Panc1 (cell line): ENCODE measurements at regions not wholly inside any gene's neighbourhood (a gene's known extent, or its start where the extent isn't known, plus 50 kb on each side); places are given as distances from the start of the nearest gene placed in this dataset.

ENCODE experiments used
- POLR2AphosphoS5 ChIP-seq: IDR thresholded peaks from 2 replicates; pipeline ENCODE4 v1.6.1; 2012; ENCODE audit warnings: mild to moderate bottlenecking, low read depth, low read length, moderate library complexity
- TF ChIP-seq, protein P1 (sequence below): fragments of 450-650 bp; IDR thresholded peaks from 2 replicates; pipeline ENCODE4 v1.5.1; 2017; ENCODE audit warnings: mild to moderate bottlenecking
- TF ChIP-seq, protein P2 (sequence below), 2 experiments: IDR thresholded peaks; 2 replicates each; pipeline ENCODE4 v1.6.1; 2011 to 2012; ENCODE audit warnings: low read depth in 2 of 2, control low read depth in 1 of 2, low read length in 1 of 2, mild to moderate bottlenecking in 1 of 2, moderate library complexity in 1 of 2; ENCODE audit not compliant: insufficient read depth in 1 of 2

DNA sequence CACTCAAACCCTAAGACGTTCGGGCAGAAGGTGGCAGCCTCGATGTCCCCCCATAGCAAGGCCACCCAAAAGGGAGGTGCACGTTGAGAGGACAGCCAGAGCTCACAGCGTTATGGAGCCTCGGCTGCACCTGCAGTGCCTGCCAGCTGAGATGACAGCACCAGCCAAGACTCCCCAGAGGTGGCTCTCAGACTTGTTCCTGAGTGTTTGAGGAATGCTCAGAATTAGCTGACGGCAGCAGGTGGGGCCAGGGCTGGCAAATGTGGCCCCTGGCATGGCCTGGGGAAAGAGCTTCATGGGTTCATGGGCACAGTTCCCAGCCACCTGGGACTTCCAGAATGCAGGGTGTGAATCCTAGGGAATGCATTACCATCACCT, 177.8 kb downstream of the KLF13 start:
- TF ChIP-seq, protein P1, sequence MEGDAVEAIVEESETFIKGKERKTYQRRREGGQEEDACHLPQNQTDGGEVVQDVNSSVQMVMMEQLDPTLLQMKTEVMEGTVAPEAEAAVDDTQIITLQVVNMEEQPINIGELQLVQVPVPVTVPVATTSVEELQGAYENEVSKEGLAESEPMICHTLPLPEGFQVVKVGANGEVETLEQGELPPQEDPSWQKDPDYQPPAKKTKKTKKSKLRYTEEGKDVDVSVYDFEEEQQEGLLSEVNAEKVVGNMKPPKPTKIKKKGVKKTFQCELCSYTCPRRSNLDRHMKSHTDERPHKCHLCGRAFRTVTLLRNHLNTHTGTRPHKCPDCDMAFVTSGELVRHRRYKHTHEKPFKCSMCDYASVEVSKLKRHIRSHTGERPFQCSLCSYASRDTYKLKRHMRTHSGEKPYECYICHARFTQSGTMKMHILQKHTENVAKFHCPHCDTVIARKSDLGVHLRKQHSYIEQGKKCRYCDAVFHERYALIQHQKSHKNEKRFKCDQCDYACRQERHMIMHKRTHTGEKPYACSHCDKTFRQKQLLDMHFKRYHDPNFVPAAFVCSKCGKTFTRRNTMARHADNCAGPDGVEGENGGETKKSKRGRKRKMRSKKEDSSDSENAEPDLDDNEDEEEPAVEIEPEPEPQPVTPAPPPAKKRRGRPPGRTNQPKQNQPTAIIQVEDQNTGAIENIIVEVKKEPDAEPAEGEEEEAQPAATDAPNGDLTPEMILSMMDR, result no peak
- TF ChIP-seq, protein P2, sequence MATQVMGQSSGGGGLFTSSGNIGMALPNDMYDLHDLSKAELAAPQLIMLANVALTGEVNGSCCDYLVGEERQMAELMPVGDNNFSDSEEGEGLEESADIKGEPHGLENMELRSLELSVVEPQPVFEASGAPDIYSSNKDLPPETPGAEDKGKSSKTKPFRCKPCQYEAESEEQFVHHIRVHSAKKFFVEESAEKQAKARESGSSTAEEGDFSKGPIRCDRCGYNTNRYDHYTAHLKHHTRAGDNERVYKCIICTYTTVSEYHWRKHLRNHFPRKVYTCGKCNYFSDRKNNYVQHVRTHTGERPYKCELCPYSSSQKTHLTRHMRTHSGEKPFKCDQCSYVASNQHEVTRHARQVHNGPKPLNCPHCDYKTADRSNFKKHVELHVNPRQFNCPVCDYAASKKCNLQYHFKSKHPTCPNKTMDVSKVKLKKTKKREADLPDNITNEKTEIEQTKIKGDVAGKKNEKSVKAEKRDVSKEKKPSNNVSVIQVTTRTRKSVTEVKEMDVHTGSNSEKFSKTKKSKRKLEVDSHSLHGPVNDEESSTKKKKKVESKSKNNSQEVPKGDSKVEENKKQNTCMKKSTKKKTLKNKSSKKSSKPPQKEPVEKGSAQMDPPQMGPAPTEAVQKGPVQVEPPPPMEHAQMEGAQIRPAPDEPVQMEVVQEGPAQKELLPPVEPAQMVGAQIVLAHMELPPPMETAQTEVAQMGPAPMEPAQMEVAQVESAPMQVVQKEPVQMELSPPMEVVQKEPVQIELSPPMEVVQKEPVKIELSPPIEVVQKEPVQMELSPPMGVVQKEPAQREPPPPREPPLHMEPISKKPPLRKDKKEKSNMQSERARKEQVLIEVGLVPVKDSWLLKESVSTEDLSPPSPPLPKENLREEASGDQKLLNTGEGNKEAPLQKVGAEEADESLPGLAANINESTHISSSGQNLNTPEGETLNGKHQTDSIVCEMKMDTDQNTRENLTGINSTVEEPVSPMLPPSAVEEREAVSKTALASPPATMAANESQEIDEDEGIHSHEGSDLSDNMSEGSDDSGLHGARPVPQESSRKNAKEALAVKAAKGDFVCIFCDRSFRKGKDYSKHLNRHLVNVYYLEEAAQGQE (IDR thresholded peaks at IDR 0.05; ENCODE audit: insufficient read depth in 1 of 2, low read depth in 2 of 2, low read length in 1 of 2), result no peak
- TF ChIP-seq POLR2AphosphoS5, result no peak
